K562 (cell line): ENCODE measurements at regions not wholly inside any gene's neighbourhood (a gene's known extent, or its start where the extent isn't known, plus 50 kb on each side); places are given as distances from the start of the nearest gene placed in this dataset.

Source experiments
- E2F5 ChIP-seq: sonication (generic); formaldehyde crosslinking; IDR thresholded peaks from 2 replicates; pipeline ENCODE4 v1.8.0; 2022; ENCODE audit warnings: mild to moderate bottlenecking, missing genetic modification reagents
- FOXA1 ChIP-seq: fragments of 450-650 bp; IDR thresholded peaks from 2 replicates; pipeline ENCODE4 v1.6.1; 2016; ENCODE audit warnings: mild to moderate bottlenecking, borderline replicate concordance
- HBP1 ChIP-seq: fragments of 450-650 bp; formaldehyde crosslinking; IDR thresholded peaks from 2 replicates; pipeline ENCODE4 v1.4.0; 2022; ENCODE audit warnings: missing genetic modification characterization
- HOXB6 ChIP-seq: fragments of 250-450 bp; sonication (Bioruptor Pico); IDR thresholded peaks from 2 replicates; pipeline ENCODE4 v1.5.1; 2022; ENCODE audit warnings: mild to moderate bottlenecking, borderline replicate concordance
- NCOA4 ChIP-seq: fragments of 450-650 bp; IDR thresholded peaks from 2 replicates; pipeline ENCODE4 v1.6.1; 2018; ENCODE audit warnings: mild to moderate bottlenecking; ENCODE audit not compliant: partially characterized antibody
- OTX1 ChIP-seq: fragments of 450-650 bp; formaldehyde crosslinking; IDR thresholded peaks from 2 replicates; pipeline ENCODE4 v1.4.0; 2022; ENCODE audit warnings: mild to moderate bottlenecking
- PTTG1 ChIP-seq: fragments of 450-650 bp; IDR thresholded peaks from 2 replicates; pipeline ENCODE4 v1.6.1; 2016; ENCODE audit warnings: low read depth, mild to moderate bottlenecking, missing genetic modification characterization, missing compliant biosample characterization
- SMAD3 ChIP-seq: fragments of 450-650 bp; formaldehyde crosslinking; conservative IDR thresholded peaks from 2 replicates; pipeline ENCODE4 v1.4.0; 2020; ENCODE audit warnings: mild to moderate bottlenecking
- TEAD1 ChIP-seq, 2 experiments: fragments of 450-650 bp in 1 of 2; sonication (generic) in 1 of 2; formaldehyde crosslinking; IDR thresholded peaks; 2 replicates each; pipeline versions ENCODE4 v1.4.0 to v1.8.0; 2020 to 2022; ENCODE audit warnings: mild to moderate bottlenecking in 2 of 2, missing genetic modification reagents in 1 of 2
- ZNF41 ChIP-seq: fragments of 250-450 bp; sonication (Bioruptor Pico); conservative IDR thresholded peaks from 2 replicates; pipeline ENCODE4 v1.4.0; 2020; ENCODE audit warnings: mild to moderate bottlenecking
- ZNF717 ChIP-seq: fragments of 250-450 bp; sonication (Bioruptor Pico); IDR thresholded peaks from 2 replicates; pipeline ENCODE4 v1.5.0; 2021

DNA sequence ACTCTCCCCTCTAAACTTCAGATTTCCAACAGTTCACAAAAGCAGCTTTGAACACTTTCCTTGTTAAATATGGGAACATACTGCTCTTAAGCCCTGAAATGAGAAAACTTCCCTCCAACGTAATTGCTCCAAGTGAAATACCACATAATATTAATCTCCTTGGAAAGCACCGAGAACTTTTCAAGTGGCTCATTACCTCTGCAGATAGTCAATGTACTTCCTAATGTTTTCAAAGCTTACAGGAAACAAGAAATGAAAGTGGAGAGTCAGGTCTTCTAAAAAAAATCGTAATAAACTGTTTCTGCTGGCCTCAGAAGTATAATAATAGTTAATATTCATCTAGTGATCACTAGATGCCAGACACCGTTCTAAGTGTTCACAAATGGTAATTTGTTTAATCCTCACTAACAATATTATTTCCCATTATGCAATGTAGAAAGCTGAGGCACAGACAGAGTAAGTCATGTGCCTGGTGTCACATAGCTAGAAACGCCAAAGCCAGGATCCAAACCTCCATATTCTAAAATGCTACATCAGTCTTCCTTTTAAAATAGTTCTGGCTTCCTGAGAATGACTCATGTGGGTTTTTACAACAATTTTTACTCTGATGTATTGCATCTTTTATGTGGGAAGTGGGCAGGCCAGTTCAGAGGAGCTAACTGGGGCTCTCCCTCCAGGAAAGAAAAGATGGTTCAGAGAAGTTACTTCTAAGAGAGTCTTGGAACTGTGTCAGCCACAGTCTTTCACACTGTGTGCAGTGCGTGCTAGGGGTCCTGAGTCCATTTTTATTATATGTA is 177.2 kb downstream of the PLPPR4 start:
- TF ChIP-seq E2F5 (CRISPR knock-in tag) (no peak), SMAD3 (CRISPR knock-in tag) (no peak), OTX1 (no peak), HOXB6 (CRISPR knock-in tag) (no peak), FOXA1 (no peak), TEAD1 (CRISPR knock-in tag; IDR thresholded peaks at IDR 0.05) (no peak), NCOA4 (no peak), ZNF41 (CRISPR knock-in tag) (no peak), PTTG1 (no peak), HBP1 (no peak), ZNF717 (CRISPR knock-in tag) (no peak)
